CD4-positive, alpha-beta T cell treated with Interferon gamma for 1 hour (primary cell): ENCODE measurements at regions not wholly inside any gene's neighbourhood (a gene's known extent, or its start where the extent isn't known, plus 50 kb on each side); places are given as distances from the start of the nearest gene placed in this dataset.
"Not testable (repeated sequence)": the region's sequence is repeated elsewhere in the genome, so short reads cannot be mapped to it uniquely, and the experiment has no call there.

Experiments
- DNase-seq: peaks from one replicate; pipeline ENCODE4 v3.0.0-alpha.2; 2020

GRCh38 chr7:114812570-114812969, 109.3 kb upstream of the MDFIC start:
- DNase-seq, result no peak

GRCh38 chr7:114813624-114814023, 108.3 kb upstream of the MDFIC start:
- no peak for DNase-seq

- DNase-seq, result not testable (repeated sequence)
These were observed 104.9 kb upstream of the MDFIC start for GRCh38 chr7:114817036-114817435.

GRCh38 chr7:114818501-114818900, 103.4 kb upstream of the MDFIC start:
- DNase-seq, result no peak

- DNase-seq, result no peak
These were observed 102.1 kb upstream of the MDFIC start for GRCh38 chr7:114819616-114820362.

- no peak for DNase-seq
These were observed 100.6 kb upstream of the MDFIC start for GRCh38 chr7:114821030-114821900.

- DNase-seq, result no peak
These were observed 99.8 kb upstream of the MDFIC start for GRCh38 chr7:114822131-114822530.

GRCh38 chr7:114822844-114823243, 99.0 kb upstream of the MDFIC start:
- DNase-seq, result no peak

- no peak for DNase-seq
These were observed 98.6 kb upstream of the MDFIC start for GRCh38 chr7:114823290-114823689.

- no peak for DNase-seq
These were observed 96.4 kb upstream of the MDFIC start for GRCh38 chr7:114825423-114825951.

GRCh38 chr7:114830952-114831351, 90.9 kb upstream of the MDFIC start:
- no peak for DNase-seq

GRCh38 chr7:114832906-114833595, 88.8 kb upstream of the MDFIC start:
- DNase-seq, result no peak

GRCh38 chr7:114835303-114835702, 86.6 kb upstream of the MDFIC start:
- DNase-seq, result no peak

GRCh38 chr7:114835861-114836260, 86.0 kb upstream of the MDFIC start:
- DNase-seq, result no peak

- DNase-seq, result no peak
These were observed 79.3 kb upstream of the MDFIC start for GRCh38 chr7:114842551-114843065.

- no peak for DNase-seq
These were observed 78.8 kb upstream of the MDFIC start for GRCh38 chr7:114843102-114843501.

- no peak for DNase-seq
These were observed 70.4 kb upstream of the MDFIC start for GRCh38 chr7:114851406-114852061.

GRCh38 chr7:114852293-114852692, 69.6 kb upstream of the MDFIC start:
- DNase-seq, result no peak

GRCh38 chr7:114853189-114853588, 68.7 kb upstream of the MDFIC start:
- no peak for DNase-seq

- DNase-seq, result no peak
These were observed 67.5 kb upstream of the MDFIC start for GRCh38 chr7:114854369-114854768.

- DNase-seq, result no peak
These were observed 65.3 kb upstream of the MDFIC start for GRCh38 chr7:114856625-114857024.

- no peak for DNase-seq
These were observed 64.3 kb upstream of the MDFIC start for GRCh38 chr7:114857605-114858004.

GRCh38 chr7:114859477-114859876, 62.4 kb upstream of the MDFIC start:
- DNase-seq, result no peak
